ENCODE measurements at regions not wholly inside any gene's neighbourhood (a gene's known extent, or its start where the extent isn't known, plus 50 kb on each side); places are given as distances from the start of the nearest gene placed in this dataset.

GRCh38 chr7:153518201-153518984 lies 533.8 kb upstream of the DPP6 start:
- DNase-seq = no peak
- no peak overlapping the region for H3K4me2 ChIP-seq (ENCODE audit: low read depth, low read length, poor library complexity, severe bottlenecking)
- no peaks in the 10 kb centered on the region for H4K20me1 ChIP-seq (ENCODE audit: insufficient read depth, low read depth, low read length)
- H3K27ac ChIP-seq (ENCODE audit: low read length) = no peak overlapping the region
- no peaks in the 10 kb centered on the region for H3K36me3 ChIP-seq (ENCODE audit: insufficient read depth, low read length)
- H3K9me2 ChIP-seq (replicated peaks; ENCODE audit: insufficient read depth, low read length) = no peaks in the 10 kb centered on the region
- no peaks in the 10 kb centered on the region for H3K9me3 ChIP-seq (ENCODE audit: low read length)
- H3K4me3 ChIP-seq (ENCODE audit: low read length) = no peak overlapping the region
- H3K4me1 ChIP-seq (ENCODE audit: low read length) = no peaks in the 10 kb centered on the region
- no peak overlapping the region for H2AFZ ChIP-seq (ENCODE audit: low read length)
- no peak overlapping the region for H3K9ac ChIP-seq (ENCODE audit: low read length)
- H3K27me3 ChIP-seq (ENCODE audit: low read length) = no peaks in the 10 kb centered on the region
- H3K79me2 ChIP-seq (ENCODE audit: low read length) = no peaks in the 10 kb centered on the region

- DNase-seq = no peak
- Histone ChIP-seq H2AFZ (ENCODE audit: low read length) (no peak overlapping the region), H3K27ac (ENCODE audit: low read length) (no peak overlapping the region)
These were observed 530.8 kb upstream of the DPP6 start for GRCh38 chr7:153521370-153521769.

GRCh38 chr7:153522261-153522660 lies 529.9 kb upstream of the DPP6 start:
- no peaks in the 10 kb centered on the region for H3K27me3 ChIP-seq (ENCODE audit: low read length)
- H3K27ac ChIP-seq (ENCODE audit: low read length) = no peak overlapping the region
- DNase-seq = no peak
- H3K4me3 ChIP-seq (ENCODE audit: low read length) = no peak overlapping the region
- no peak overlapping the region for H3K9ac ChIP-seq (ENCODE audit: low read length)
- H2AFZ ChIP-seq (ENCODE audit: low read length) = no peak overlapping the region
- no peaks in the 10 kb centered on the region for H3K36me3 ChIP-seq (ENCODE audit: insufficient read depth, low read length)
- no peaks in the 10 kb centered on the region for H3K4me1 ChIP-seq (ENCODE audit: low read length)
- H3K9me3 ChIP-seq (ENCODE audit: low read length) = no peaks in the 10 kb centered on the region
- H3K4me2 ChIP-seq (ENCODE audit: low read depth, low read length, poor library complexity, severe bottlenecking) = no peak overlapping the region
- no peaks in the 10 kb centered on the region for H4K20me1 ChIP-seq (ENCODE audit: insufficient read depth, low read depth, low read length)
- no peaks in the 10 kb centered on the region for H3K79me2 ChIP-seq (ENCODE audit: low read length)
- no peaks in the 10 kb centered on the region for H3K9me2 ChIP-seq (replicated peaks; ENCODE audit: insufficient read depth, low read length)

More at GRCh38 chr7:153521370-153521769, 530.8 kb upstream of the DPP6 start:
- Histone ChIP-seq H3K9me2 (replicated peaks; ENCODE audit: insufficient read depth, low read length) (no peaks in the 10 kb centered on the region), H3K4me3 (ENCODE audit: low read length) (no peak overlapping the region), H3K9ac (ENCODE audit: low read length) (no peak overlapping the region), H4K20me1 (ENCODE audit: insufficient read depth, low read depth, low read length) (no peaks in the 10 kb centered on the region), H3K4me2 (ENCODE audit: low read depth, low read length, poor library complexity, severe bottlenecking) (no peak overlapping the region), H3K27me3 (ENCODE audit: low read length) (no peaks in the 10 kb centered on the region), H3K36me3 (ENCODE audit: insufficient read depth, low read length) (no peaks in the 10 kb centered on the region), H3K4me1 (ENCODE audit: low read length) (no peaks in the 10 kb centered on the region), H3K79me2 (ENCODE audit: low read length) (no peaks in the 10 kb centered on the region), H3K9me3 (ENCODE audit: low read length) (no peaks in the 10 kb centered on the region)

DNA sequence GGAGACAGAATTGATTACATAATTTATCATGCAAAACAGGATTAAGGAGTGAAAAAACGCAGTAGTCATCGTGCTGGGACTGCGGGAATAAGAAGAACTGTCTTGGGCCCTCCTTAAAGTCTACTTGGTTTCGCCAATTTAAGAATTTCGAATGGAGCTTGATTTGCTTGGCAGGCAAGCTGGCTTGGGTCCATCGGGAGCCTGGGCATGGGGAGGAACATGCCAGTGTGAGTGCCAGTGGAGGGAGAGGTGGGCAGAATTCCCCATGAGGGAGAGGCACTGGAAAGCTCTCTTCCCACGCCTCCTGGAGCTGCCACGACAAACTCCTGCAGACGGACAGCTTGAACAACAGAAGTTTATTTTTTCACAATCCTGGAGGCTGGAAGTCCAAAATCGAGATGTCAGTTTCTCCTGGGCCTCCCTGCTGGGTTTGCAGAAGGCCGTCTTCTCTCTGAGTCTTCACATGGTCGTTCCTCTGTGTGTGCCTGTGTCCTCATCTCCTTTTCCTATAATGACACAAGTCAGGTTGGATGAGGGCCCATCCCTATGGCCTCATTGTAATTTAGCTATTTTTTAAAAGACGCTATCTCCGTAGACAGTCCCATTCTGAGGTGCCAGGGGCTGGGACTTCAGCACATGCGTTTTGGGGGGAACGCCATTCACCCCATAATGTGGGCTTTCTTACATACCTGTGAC lies 528.7 kb upstream of the DPP6 start:
- H4K20me1 ChIP-seq (ENCODE audit: insufficient read depth, low read depth, low read length) = no peaks in the 10 kb centered on the region
- H3K9me3 ChIP-seq (ENCODE audit: low read length) = no peaks in the 10 kb centered on the region
- H3K9me2 ChIP-seq (replicated peaks; ENCODE audit: insufficient read depth, low read length) = no peaks in the 10 kb centered on the region
- no peak overlapping the region for H3K9ac ChIP-seq (ENCODE audit: low read length)
- DNase-seq = no peak
- no peaks in the 10 kb centered on the region for H3K36me3 ChIP-seq (ENCODE audit: insufficient read depth, low read length)
- no peak overlapping the region for H3K4me3 ChIP-seq (ENCODE audit: low read length)
- H3K79me2 ChIP-seq (ENCODE audit: low read length) = no peaks in the 10 kb centered on the region
- H3K27me3 ChIP-seq (ENCODE audit: low read length) = no peaks in the 10 kb centered on the region
- H3K27ac ChIP-seq (ENCODE audit: low read length) = no peak overlapping the region
- H3K4me2 ChIP-seq (ENCODE audit: low read depth, low read length, poor library complexity, severe bottlenecking) = no peak overlapping the region
- no peaks in the 10 kb centered on the region for H3K4me1 ChIP-seq (ENCODE audit: low read length)
- H2AFZ ChIP-seq (ENCODE audit: low read length) = no peak overlapping the region

GRCh38 chr7:153524070-153524601 lies 528.1 kb upstream of the DPP6 start:
- Histone ChIP-seq H3K79me2 (ENCODE audit: low read length) (no peaks in the 10 kb centered on the region), H3K27ac (ENCODE audit: low read length) (no peak overlapping the region), H3K4me2 (ENCODE audit: low read depth, low read length, poor library complexity, severe bottlenecking) (no peak overlapping the region), H3K9me3 (ENCODE audit: low read length) (no peaks in the 10 kb centered on the region), H3K27me3 (ENCODE audit: low read length) (no peaks in the 10 kb centered on the region), H2AFZ (ENCODE audit: low read length) (no peak overlapping the region), H3K4me1 (ENCODE audit: low read length) (no peaks in the 10 kb centered on the region), H3K4me3 (ENCODE audit: low read length) (no peak overlapping the region), H3K9me2 (replicated peaks; ENCODE audit: insufficient read depth, low read length) (no peaks in the 10 kb centered on the region), H4K20me1 (ENCODE audit: insufficient read depth, low read depth, low read length) (no peaks in the 10 kb centered on the region), H3K36me3 (ENCODE audit: insufficient read depth, low read length) (no peaks in the 10 kb centered on the region), H3K9ac (ENCODE audit: low read length) (no peak overlapping the region)
- DNase-seq = no peak

DNA sequence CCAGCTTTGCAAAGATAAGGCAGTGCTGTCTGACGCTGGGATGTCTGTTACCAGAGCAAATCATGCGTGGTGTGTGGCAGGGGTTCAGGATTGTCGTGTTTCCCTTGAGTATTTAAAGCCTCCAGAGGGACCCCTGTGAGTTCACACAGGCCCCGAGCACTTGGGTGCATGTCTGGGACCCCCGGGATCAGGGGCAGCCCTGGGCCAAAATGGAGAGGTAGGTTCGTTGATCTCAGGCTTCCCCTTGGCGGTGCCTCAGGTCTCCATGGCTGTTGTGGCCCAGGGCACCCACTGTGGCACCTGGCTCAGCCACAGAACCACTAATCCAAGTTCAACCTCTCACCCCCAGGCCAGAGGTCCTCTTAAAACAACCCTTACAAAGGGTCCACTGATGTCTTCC lies 523.1 kb upstream of the DPP6 start:
- no peak overlapping the region for H3K4me3 ChIP-seq (ENCODE audit: low read length)
- H3K4me2 ChIP-seq (ENCODE audit: low read depth, low read length, poor library complexity, severe bottlenecking) = no peak overlapping the region
- DNase-seq = no peak
- H3K9me3 ChIP-seq (ENCODE audit: low read length) = no peaks in the 10 kb centered on the region
- H4K20me1 ChIP-seq (ENCODE audit: insufficient read depth, low read depth, low read length) = no peaks in the 10 kb centered on the region
- H2AFZ ChIP-seq (ENCODE audit: low read length) = no peak overlapping the region
- no peaks in the 10 kb centered on the region for H3K4me1 ChIP-seq (ENCODE audit: low read length)
- no peak overlapping the region for H3K27ac ChIP-seq (ENCODE audit: low read length)
- H3K79me2 ChIP-seq (ENCODE audit: low read length) = no peaks in the 10 kb centered on the region
- H3K9me2 ChIP-seq (replicated peaks; ENCODE audit: insufficient read depth, low read length) = no peaks in the 10 kb centered on the region
- no peaks in the 10 kb centered on the region for H3K36me3 ChIP-seq (ENCODE audit: insufficient read depth, low read length)
- no peak overlapping the region for H3K9ac ChIP-seq (ENCODE audit: low read length)
- H3K27me3 ChIP-seq (ENCODE audit: low read length) = no peaks in the 10 kb centered on the region

GRCh38 chr7:153529651-153530165 lies 522.5 kb upstream of the DPP6 start:
- Histone ChIP-seq H3K4me1 (ENCODE audit: low read length) (no peaks in the 10 kb centered on the region), H3K4me3 (ENCODE audit: low read length) (no peak overlapping the region), H4K20me1 (ENCODE audit: insufficient read depth, low read depth, low read length) (no peaks in the 10 kb centered on the region), H3K4me2 (ENCODE audit: low read depth, low read length, poor library complexity, severe bottlenecking) (no peak overlapping the region), H3K9ac (ENCODE audit: low read length) (no peak overlapping the region), H3K79me2 (ENCODE audit: low read length) (no peaks in the 10 kb centered on the region), H3K27ac (ENCODE audit: low read length) (no peak overlapping the region), H3K9me3 (ENCODE audit: low read length) (no peaks in the 10 kb centered on the region), H3K9me2 (replicated peaks; ENCODE audit: insufficient read depth, low read length) (no peaks in the 10 kb centered on the region), H3K27me3 (ENCODE audit: low read length) (no peaks in the 10 kb centered on the region), H3K36me3 (ENCODE audit: insufficient read depth, low read length) (no peaks in the 10 kb centered on the region), H2AFZ (ENCODE audit: low read length) (no peak overlapping the region)
- no peak for DNase-seq

DNA sequence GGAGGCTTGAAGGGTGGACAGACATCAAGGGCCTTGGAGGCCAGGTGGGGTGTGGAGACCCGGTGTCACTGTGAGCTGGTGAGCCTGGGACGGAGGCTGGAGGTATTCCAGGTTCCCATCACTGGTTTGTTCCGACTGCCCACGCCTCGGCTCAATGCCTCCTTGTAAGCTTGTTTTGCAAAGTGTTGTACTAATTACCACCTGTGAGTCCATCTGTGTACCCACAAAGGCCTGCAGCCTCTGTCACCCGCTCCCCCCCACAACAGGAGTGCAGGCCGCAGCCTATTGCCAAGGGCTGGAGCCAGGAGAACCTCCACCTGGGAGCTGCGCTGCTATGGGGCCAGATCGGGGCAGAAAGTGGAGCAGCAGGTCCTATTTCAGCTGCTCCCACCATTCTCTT lies 521.8 kb upstream of the DPP6 start:
- no peak overlapping the region for H3K9ac ChIP-seq (ENCODE audit: low read length)
- no peaks in the 10 kb centered on the region for H3K9me3 ChIP-seq (ENCODE audit: low read length)
- no peaks in the 10 kb centered on the region for H3K79me2 ChIP-seq (ENCODE audit: low read length)
- no peak overlapping the region for H3K27ac ChIP-seq (ENCODE audit: low read length)
- H3K4me2 ChIP-seq (ENCODE audit: low read depth, low read length, poor library complexity, severe bottlenecking) = no peak overlapping the region
- H3K9me2 ChIP-seq (replicated peaks; ENCODE audit: insufficient read depth, low read length) = no peaks in the 10 kb centered on the region
- H3K27me3 ChIP-seq (ENCODE audit: low read length) = no peaks in the 10 kb centered on the region
- H3K4me3 ChIP-seq (ENCODE audit: low read length) = no peak overlapping the region
- H2AFZ ChIP-seq (ENCODE audit: low read length) = no peak overlapping the region
- no peak for DNase-seq
- no peaks in the 10 kb centered on the region for H3K36me3 ChIP-seq (ENCODE audit: insufficient read depth, low read length)
- H4K20me1 ChIP-seq (ENCODE audit: insufficient read depth, low read depth, low read length) = no peaks in the 10 kb centered on the region
- no peaks in the 10 kb centered on the region for H3K4me1 ChIP-seq (ENCODE audit: low read length)
